Fibroblast of peridontal ligament (primary cell): ENCODE measurements at regions not wholly inside any gene's neighbourhood (a gene's known extent, or its start where the extent isn't known, plus 50 kb on each side); places are given as distances from the start of the nearest gene placed in this dataset.
A peak's percentile ranks its signal among the peaks of the same experiment; 100 is the strongest.

Experiments used
- DNase-seq: peaks from one replicate; pipeline ENCODE4 v3.0.0-alpha.2; 2010; ENCODE audit errors: extremely low read depth

GRCh38 chr2:15082105-15083058 lies 449.9 kb downstream of the LRATD1 start:
- DNase-seq, result no peak

GRCh38 chr2:15084826-15085489 lies 452.4 kb downstream of the LRATD1 start:
- DNase-seq, result no peak

- DNase-seq, result no peak
Measured at GRCh38 chr2:15092181-15092580, 459.7 kb downstream of the LRATD1 start.

- DNase-seq, result peak; percentile 2
Measured at GRCh38 chr2:15092691-15093090, 460.2 kb downstream of the LRATD1 start.

- DNase-seq, result no peak
Measured at GRCh38 chr2:15094161-15094560, 461.6 kb downstream of the LRATD1 start.

GRCh38 chr2:15096873-15097272 lies 464.3 kb downstream of the NBAS start:
- DNase-seq, result no peak

GRCh38 chr2:15107137-15107536 lies 454.0 kb downstream of the NBAS start:
- no peak for DNase-seq

GRCh38 chr2:15111718-15112117 lies 449.4 kb downstream of the NBAS start:
- DNase-seq, result no peak

GRCh38 chr2:15112216-15112615 lies 448.9 kb downstream of the NBAS start:
- DNase-seq, result peak; percentile 47

- no peak for DNase-seq
Measured at GRCh38 chr2:15115776-15116175, 445.4 kb downstream of the NBAS start.

GRCh38 chr2:15116830-15117229 lies 444.3 kb downstream of the NBAS start:
- DNase-seq, result no peak
